CD8-positive, alpha-beta memory T cell (primary cell): ENCODE measurements at regions not wholly inside any gene's neighbourhood (a gene's known extent, or its start where the extent isn't known, plus 50 kb on each side); places are given as distances from the start of the nearest gene placed in this dataset.

ENCODE experiments used
- CTCF ChIA-PET: fragments of 350-600 bp; sonication (Branson Sonifier 250); formaldehyde crosslinking; loops from one replicate; lab custom pipeline; 2021; ENCODE audit warnings: antibody characterized with exemption; lab: Charles Lee
- POLR2A ChIA-PET: fragments of 350-600 bp; sonication (Branson Sonifier 250); formaldehyde crosslinking; loops from one replicate; lab custom pipeline; 2021; ENCODE audit warnings: antibody characterized with exemption; lab: Charles Lee
- DNase-seq, 5 donors: peaks; one replicate each; pipeline versions ENCODE4 v3.0.0 to v3.0.0-alpha.2; 2020 to 2022; ENCODE audit warnings: mixed read lengths in 1 of 5
- H3K27ac ChIP-seq: one replicate; pipeline ENCODE4 v1.7.0; 2013; ENCODE audit warnings: low read depth, mild to moderate bottlenecking, low read length, moderate library complexity
- H3K27me3 ChIP-seq: 2 replicates; pipeline ENCODE4 v1.7.0; 2013; ENCODE audit warnings: low read length, mild to moderate bottlenecking; ENCODE audit not compliant: insufficient read depth, poor library complexity, severe bottlenecking
- H3K36me3 ChIP-seq: 2 replicates; pipeline ENCODE4 v1.7.0; 2013; ENCODE audit warnings: mild to moderate bottlenecking, low read length, moderate library complexity; ENCODE audit not compliant: insufficient read depth
- H3K4me1 ChIP-seq: 2 replicates; pipeline ENCODE4 v1.7.0; 2013; ENCODE audit warnings: mild to moderate bottlenecking, low read length, moderate library complexity; ENCODE audit not compliant: insufficient read depth
- H3K4me3 ChIP-seq: 2 replicates; pipeline ENCODE4 v1.7.0; 2013; ENCODE audit warnings: mild to moderate bottlenecking, low read length
- H3K9me3 ChIP-seq: 2 replicates; pipeline ENCODE4 v1.7.0; 2013; ENCODE audit warnings: mild to moderate bottlenecking, low read length
- H3K27ac Mint-ChIP-seq, 8 donors: one replicate each; pipeline ENCODE4 v1.8.0; 2020 to 2021; ENCODE audit warnings: mixed read lengths in 8 of 8, mild to moderate bottlenecking in 6 of 8, inconsistent platforms in 3 of 8, moderate library complexity in 3 of 8
- H3K27me3 Mint-ChIP-seq, 2 donors: one replicate each; pipeline ENCODE4 v1.8.0; 2020 to 2021; ENCODE audit warnings: mixed read lengths in 2 of 2, mild to moderate bottlenecking in 1 of 2, moderate library complexity in 1 of 2
- H3K36me3 Mint-ChIP-seq, 3 donors: one replicate each; pipeline ENCODE4 v1.8.0; 2020 to 2021; ENCODE audit warnings: mixed read lengths in 3 of 3, inconsistent platforms in 1 of 3, mild to moderate bottlenecking in 1 of 3
- H3K4me1 Mint-ChIP-seq, 3 donors: one replicate each; pipeline ENCODE4 v1.8.0; 2020 to 2021; ENCODE audit warnings: mixed read lengths in 3 of 3, inconsistent platforms in 1 of 3, mild to moderate bottlenecking in 1 of 3
- H3K4me3 Mint-ChIP-seq, 7 donors: one replicate each; pipeline ENCODE4 v1.8.0; 2020 to 2021; ENCODE audit warnings: mixed read lengths in 7 of 7, mild to moderate bottlenecking in 6 of 7, moderate library complexity in 4 of 7, inconsistent platforms in 2 of 7
- H3K9me3 Mint-ChIP-seq, 5 donors: one replicate each; pipeline ENCODE4 v1.8.0; 2020 to 2022; ENCODE audit warnings: mixed read lengths in 5 of 5, mild to moderate bottlenecking in 3 of 5, moderate library complexity in 2 of 5, inconsistent platforms in 1 of 5

DNA sequence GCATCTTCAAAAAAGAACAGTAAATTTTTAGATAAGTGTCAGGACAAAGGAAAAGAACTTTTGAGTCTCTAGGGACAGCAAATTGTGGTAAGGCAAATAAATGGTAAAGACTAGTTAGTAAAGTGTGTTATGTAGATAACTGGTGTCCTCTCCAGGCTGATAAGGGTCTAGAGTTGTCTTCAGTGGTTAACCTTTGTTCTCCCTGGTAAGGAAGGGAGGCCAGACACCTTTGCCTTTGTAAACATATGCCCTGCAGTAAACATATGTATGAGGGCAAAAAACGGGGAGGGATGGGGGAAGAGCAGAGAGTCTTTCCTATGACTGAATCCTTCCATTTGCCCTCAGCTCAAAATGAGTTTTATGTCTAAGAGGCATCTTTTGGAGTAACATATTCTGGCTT lies 384.6 kb downstream of the HNRNPD start:
- no peaks in the 10 kb centered on the region for H3K36me3 ChIP-seq
- H3K9me3 ChIP-seq, result no peaks in the 10 kb centered on the region
- DNase-seq, result no peak
- Mint-ChIP-seq H3K27me3 (peaks cover 2 to 37% of the 10 kb centered on the region in 2 donors), H3K4me1 (no peaks in the 10 kb centered on the region), H3K36me3 (no peaks in the 10 kb centered on the region), H3K9me3 (peaks cover 0 to 2% (median 0%) of the 10 kb centered on the region in 5 donors), H3K27ac (no peak overlapping the region), H3K4me3 (no peak overlapping the region)
- H3K4me3 ChIP-seq, result no peak overlapping the region
- ChIA-PET POLR2A (no interaction called here), CTCF (no interaction called here)
- H3K27ac ChIP-seq, result no peak overlapping the region
- no peaks in the 10 kb centered on the region for H3K27me3 ChIP-seq
- no peaks in the 10 kb centered on the region for H3K4me1 ChIP-seq

DNA sequence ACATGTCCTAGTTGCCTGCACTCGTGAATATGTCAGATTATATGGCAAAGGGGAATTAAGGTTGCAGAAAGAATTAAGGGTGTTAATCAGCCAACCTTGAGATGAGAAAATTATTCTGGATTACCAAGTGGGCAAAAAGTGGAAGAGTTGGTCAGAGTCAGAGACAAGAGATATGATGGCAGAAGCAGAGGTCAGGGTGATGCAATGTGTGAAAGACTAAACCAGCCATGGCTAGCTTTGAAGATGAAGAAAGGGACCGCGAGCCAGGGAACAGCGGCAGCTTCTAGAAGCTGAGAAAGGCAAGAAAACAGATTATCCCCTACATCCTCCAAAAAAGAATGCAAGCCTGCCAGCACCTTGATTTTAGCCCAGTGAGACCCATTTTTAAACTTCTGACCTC lies 385.6 kb downstream of the HNRNPD start:
- Histone ChIP-seq H3K27me3 (no peaks in the 10 kb centered on the region), H3K9me3 (no peaks in the 10 kb centered on the region), H3K4me3 (no peak overlapping the region), H3K4me1 (no peaks in the 10 kb centered on the region), H3K27ac (no peak overlapping the region), H3K36me3 (no peaks in the 10 kb centered on the region)
- Mint-ChIP-seq H3K4me1 (no peaks in the 10 kb centered on the region), H3K27ac (no peak overlapping the region), H3K27me3 (peaks cover 2 to 33% of the 10 kb centered on the region in 2 donors), H3K4me3 (no peak overlapping the region), H3K9me3 (peaks cover 0 to 2% (median 0%) of the 10 kb centered on the region in 5 donors), H3K36me3 (no peaks in the 10 kb centered on the region)
- CTCF ChIA-PET, result no interaction called here
- POLR2A ChIA-PET, result no interaction called here
- DNase-seq, result no peak

DNA sequence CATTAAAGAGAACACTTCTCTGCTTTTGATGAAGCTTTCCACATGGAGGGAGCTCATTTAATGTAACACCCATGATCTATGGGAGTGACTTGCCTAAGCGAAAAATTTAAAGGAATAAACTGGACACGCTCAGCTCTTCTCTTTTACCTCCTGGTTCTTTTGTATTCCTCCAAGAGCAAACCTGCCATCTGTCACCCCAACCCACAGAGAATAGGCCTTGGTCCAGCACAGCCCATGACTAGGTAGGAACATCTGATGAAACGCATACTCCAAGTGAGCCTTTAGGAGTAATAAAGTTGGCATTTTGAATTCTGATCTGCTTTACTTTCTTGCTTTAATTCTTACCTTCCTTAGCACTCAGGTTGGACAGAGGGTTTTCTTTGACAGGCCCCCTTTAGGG lies 389.0 kb downstream of the HNRNPD start:
- no peaks in the 10 kb centered on the region for H3K9me3 ChIP-seq
- H3K4me3 ChIP-seq, result no peak overlapping the region
- no peaks in the 10 kb centered on the region for H3K27me3 ChIP-seq
- no peaks in the 10 kb centered on the region for H3K36me3 ChIP-seq
- ChIA-PET CTCF (no interaction called here), POLR2A (no interaction called here)
- Mint-ChIP-seq H3K36me3 (no peaks in the 10 kb centered on the region), H3K27ac (no peak overlapping the region), H3K27me3 (peaks cover 8 to 22% of the 10 kb centered on the region in 2 donors), H3K4me1 (no peaks in the 10 kb centered on the region), H3K4me3 (no peak overlapping the region), H3K9me3 (peaks cover 0 to 2% (median 0%) of the 10 kb centered on the region in 5 donors)
- H3K4me1 ChIP-seq, result no peaks in the 10 kb centered on the region
- H3K27ac ChIP-seq, result no peak overlapping the region
- DNase-seq, result no peak

DNA sequence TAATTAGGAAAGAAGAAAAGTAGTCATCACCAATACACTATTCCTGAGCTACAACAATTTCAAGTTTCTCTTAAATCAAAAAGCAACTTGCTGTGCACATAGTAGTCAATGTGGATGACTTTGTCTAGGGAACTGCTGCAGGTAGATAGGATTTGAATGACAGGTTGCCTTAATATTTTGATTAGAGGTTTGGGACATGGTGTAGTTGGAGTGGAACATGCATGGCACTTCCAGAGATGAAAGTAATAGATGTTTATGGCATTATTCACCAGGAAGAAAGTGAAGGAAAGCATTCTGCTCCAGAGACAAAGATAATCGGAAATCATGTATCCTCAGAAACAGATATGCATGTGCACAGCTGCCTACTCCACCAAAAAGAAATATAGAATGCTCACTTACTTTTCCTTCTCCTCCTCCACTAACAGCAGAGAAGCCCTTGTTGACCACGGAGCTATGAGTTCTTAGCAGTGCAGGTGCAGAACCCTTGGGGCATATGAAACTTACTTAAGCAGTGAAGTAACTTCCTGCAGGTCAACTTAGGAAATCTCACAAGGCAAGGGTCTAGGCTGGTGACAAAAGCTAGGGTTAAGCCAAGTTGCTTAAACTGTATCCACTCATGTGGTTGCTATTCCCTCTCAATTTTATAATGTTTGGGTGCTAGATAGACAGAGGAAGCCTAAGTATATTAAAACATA lies 390.8 kb downstream of the HNRNPD start:
- H3K27me3 Mint-ChIP-seq, result peaks cover 10 to 14% of the 10 kb centered on the region in 2 donors
- no peak overlapping the region for H3K27ac ChIP-seq
- H3K27ac Mint-ChIP-seq, result no peak overlapping the region
- no peaks in the 10 kb centered on the region for H3K4me1 Mint-ChIP-seq
- H3K36me3 Mint-ChIP-seq, result no peaks in the 10 kb centered on the region
- H3K27me3 ChIP-seq, result no peaks in the 10 kb centered on the region
- DNase-seq, result no peak
- ChIA-PET POLR2A (no interaction called here), CTCF (no interaction called here)
- no peaks in the 10 kb centered on the region for H3K9me3 ChIP-seq
- H3K9me3 Mint-ChIP-seq, result peaks cover 0 to under 1% (median 0%) of the 10 kb centered on the region in 5 donors
- no peak overlapping the region for H3K4me3 ChIP-seq
- H3K4me1 ChIP-seq, result no peaks in the 10 kb centered on the region
- H3K4me3 Mint-ChIP-seq, result no peak overlapping the region
- no peaks in the 10 kb centered on the region for H3K36me3 ChIP-seq

DNA sequence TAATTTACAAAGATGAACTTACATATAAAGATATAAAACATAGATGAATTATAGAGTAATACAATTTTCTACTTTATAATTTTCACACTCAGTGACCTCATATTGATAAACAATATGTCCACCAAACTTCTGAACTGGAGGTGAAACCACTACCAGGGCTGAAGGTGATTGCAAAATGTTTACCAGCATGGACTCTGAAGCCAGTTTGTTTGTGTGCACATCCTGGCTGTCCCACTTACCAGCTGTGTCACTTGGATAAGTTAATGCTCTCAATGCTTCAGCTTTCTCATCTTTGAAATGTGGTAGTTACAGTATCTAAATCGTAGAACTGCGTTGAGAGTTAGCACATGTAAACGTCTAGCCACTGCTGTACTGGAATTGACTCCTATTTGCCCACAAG lies 392.6 kb downstream of the HNRNPD start:
- Mint-ChIP-seq H3K9me3 (no peaks in the 10 kb centered on the region), H3K36me3 (no peaks in the 10 kb centered on the region), H3K27ac (no peak overlapping the region), H3K27me3 (peaks cover 9 to 10% of the 10 kb centered on the region in 2 donors), H3K4me3 (no peak overlapping the region), H3K4me1 (no peaks in the 10 kb centered on the region)
- Histone ChIP-seq H3K9me3 (no peaks in the 10 kb centered on the region), H3K27ac (no peak overlapping the region), H3K36me3 (no peaks in the 10 kb centered on the region), H3K27me3 (no peaks in the 10 kb centered on the region), H3K4me1 (no peaks in the 10 kb centered on the region), H3K4me3 (no peak overlapping the region)
- ChIA-PET POLR2A (no interaction called here), CTCF (no interaction called here)
- DNase-seq, result no peak

DNA sequence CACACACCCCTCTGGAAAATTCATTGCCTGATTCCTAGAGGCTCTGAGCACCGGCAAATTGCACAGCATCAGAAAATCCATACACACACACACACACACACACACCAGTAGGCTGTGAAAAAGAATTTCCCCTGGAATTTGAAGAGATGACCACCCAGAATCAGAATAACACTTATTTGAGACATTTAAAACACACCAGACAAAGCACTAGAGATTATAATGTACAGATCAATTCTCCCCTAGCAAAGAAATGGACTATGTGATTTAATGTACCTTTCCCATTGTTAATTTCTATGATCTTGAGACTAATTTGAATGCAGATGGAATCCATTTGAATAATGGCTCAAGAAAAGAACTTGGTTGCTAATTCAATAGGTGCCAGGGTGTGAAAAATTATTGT lies 399.3 kb downstream of the HNRNPD start:
- H3K36me3 ChIP-seq, result no peaks in the 10 kb centered on the region
- H3K4me1 ChIP-seq, result no peaks in the 10 kb centered on the region
- H3K9me3 ChIP-seq, result no peaks in the 10 kb centered on the region
- no peaks in the 10 kb centered on the region for H3K27me3 ChIP-seq
- ChIA-PET CTCF (no interaction called here), POLR2A (no interaction called here)
- no peaks in the 10 kb centered on the region for H3K36me3 Mint-ChIP-seq
- no peak overlapping the region for H3K4me3 ChIP-seq
- no peak overlapping the region for H3K27ac Mint-ChIP-seq
- peaks cover 2 to 26% of the 10 kb centered on the region in 2 donors for H3K27me3 Mint-ChIP-seq
- no peak overlapping the region for H3K4me3 Mint-ChIP-seq
- peaks cover 0 to 5% (median 0%) of the 10 kb centered on the region in 3 donors for H3K4me1 Mint-ChIP-seq
- DNase-seq, result no peak
- H3K27ac ChIP-seq, result no peak overlapping the region
- H3K9me3 Mint-ChIP-seq, result no peaks in the 10 kb centered on the region

DNA sequence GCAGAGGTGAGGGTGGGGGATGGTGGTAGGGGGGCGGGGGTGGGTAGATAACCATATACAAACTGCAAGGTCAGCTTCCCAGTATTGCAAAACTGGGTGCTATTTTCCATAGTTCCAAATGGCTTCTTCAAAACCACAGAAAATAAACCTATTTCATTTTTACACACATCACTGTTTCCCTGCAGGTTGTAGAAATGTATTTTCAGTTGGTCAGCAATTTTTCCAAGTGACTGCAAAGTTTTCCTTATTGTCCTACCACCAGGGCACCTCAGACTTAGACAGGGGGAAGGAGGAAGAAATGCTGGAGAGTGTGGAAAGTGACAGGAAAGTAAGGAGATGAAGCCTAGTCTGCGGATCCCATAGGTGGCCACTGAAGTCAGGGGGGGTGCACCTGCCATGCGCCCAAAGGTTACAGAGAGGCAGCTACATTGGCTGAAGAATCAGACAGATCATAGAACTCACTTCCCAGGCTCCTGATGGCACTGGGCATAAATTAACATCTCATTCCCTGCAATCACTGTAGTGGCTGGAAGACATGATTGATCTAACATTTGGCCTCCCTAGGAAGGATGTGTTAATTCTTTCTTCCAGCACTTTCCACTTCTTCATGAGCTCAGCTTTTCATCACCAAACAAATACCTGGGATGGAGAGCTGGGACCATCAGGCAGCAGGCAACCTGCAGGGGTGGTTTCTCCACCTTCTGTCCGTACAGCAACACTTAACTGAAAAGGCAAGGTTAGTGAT lies 402.0 kb downstream of the HNRNPD start:
- H3K27ac ChIP-seq, result no peak overlapping the region
- ChIA-PET POLR2A (no interaction called here), CTCF (no interaction called here)
- H3K27me3 ChIP-seq, result no peaks in the 10 kb centered on the region
- Mint-ChIP-seq H3K36me3 (no peaks in the 10 kb centered on the region), H3K27ac (no peak overlapping the region), H3K9me3 (no peaks in the 10 kb centered on the region), H3K27me3 (peaks cover 3 to 39% of the 10 kb centered on the region in 2 donors), H3K4me3 (no peak overlapping the region), H3K4me1 (peaks cover 0 to 5% (median 0%) of the 10 kb centered on the region in 3 donors)
- H3K4me3 ChIP-seq, result no peak overlapping the region
- H3K9me3 ChIP-seq, result no peaks in the 10 kb centered on the region
- H3K4me1 ChIP-seq, result no peaks in the 10 kb centered on the region
- no peak for DNase-seq
- H3K36me3 ChIP-seq, result no peaks in the 10 kb centered on the region

DNA sequence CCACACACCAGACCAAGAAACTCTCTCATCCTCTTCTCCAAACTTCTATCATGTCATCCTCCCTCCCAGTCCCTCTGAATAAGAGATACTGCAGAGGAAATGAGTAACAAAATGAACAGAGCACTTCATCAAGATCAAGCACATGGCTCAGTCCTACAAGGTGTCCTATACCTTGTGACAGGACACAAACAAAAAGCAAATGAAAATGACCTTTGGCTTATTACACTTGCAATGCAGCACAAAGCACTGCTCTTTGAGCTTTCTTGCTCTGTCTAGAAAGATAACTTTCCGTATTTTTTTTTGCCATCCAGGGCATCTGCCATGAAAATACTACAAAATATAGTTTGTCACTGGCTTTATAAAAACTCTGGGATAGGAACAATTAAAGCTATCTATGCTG lies 402.7 kb downstream of the HNRNPD start:
- H3K9me3 ChIP-seq, result no peaks in the 10 kb centered on the region
- CTCF ChIA-PET, result no interaction called here
- H3K27ac ChIP-seq, result no peak overlapping the region
- no peak overlapping the region for H3K27ac Mint-ChIP-seq
- no peaks in the 10 kb centered on the region for H3K27me3 ChIP-seq
- peaks cover 5 to 41% of the 10 kb centered on the region in 2 donors for H3K27me3 Mint-ChIP-seq
- no peak overlapping the region for H3K4me3 ChIP-seq
- POLR2A ChIA-PET, result no interaction called here
- H3K4me1 ChIP-seq, result no peaks in the 10 kb centered on the region
- no peaks in the 10 kb centered on the region for H3K36me3 ChIP-seq
- peaks cover 0 to 5% (median under 1%) of the 10 kb centered on the region in 3 donors for H3K4me1 Mint-ChIP-seq
- H3K36me3 Mint-ChIP-seq, result no peaks in the 10 kb centered on the region
- H3K4me3 Mint-ChIP-seq, result no peak overlapping the region
- no peak for DNase-seq
- no peaks in the 10 kb centered on the region for H3K9me3 Mint-ChIP-seq
